Ishikawa (cell line): ENCODE measurements at regions not wholly inside any gene's neighbourhood (a gene's known extent, or its start where the extent isn't known, plus 50 kb on each side); places are given as distances from the start of the nearest gene placed in this dataset.

Experiments
- CEBPB ChIP-seq: IDR thresholded peaks from 2 replicates; pipeline ENCODE4 v1.6.1; 2012
- CREB1 ChIP-seq: IDR thresholded peaks from 2 replicates; pipeline ENCODE4 v1.6.1; 2012; ENCODE audit warnings: low read depth
- EGR1 ChIP-seq: IDR thresholded peaks from 2 replicates; pipeline ENCODE4 v1.6.1; 2012
- EP300 ChIP-seq: IDR thresholded peaks from 2 replicates; pipeline ENCODE4 v1.6.1; 2012; ENCODE audit warnings: borderline replicate concordance
- FOXM1 ChIP-seq: IDR thresholded peaks from 2 replicates; pipeline ENCODE4 v1.6.1; 2012; ENCODE audit warnings: low read depth, borderline replicate concordance
- NFIC ChIP-seq: IDR thresholded peaks from 2 replicates; pipeline ENCODE4 v1.6.1; 2012
- RAD21 ChIP-seq: IDR thresholded peaks from 2 replicates; pipeline ENCODE4 v1.6.1; 2012; ENCODE audit warnings: low read depth
- TAF1 ChIP-seq: IDR thresholded peaks from 2 replicates; pipeline ENCODE4 v1.6.1; 2012; ENCODE audit warnings: low read depth, mild to moderate bottlenecking
- TCF12 ChIP-seq: IDR thresholded peaks from 2 replicates; pipeline ENCODE4 v1.6.1; 2012; ENCODE audit warnings: low read depth
- TEAD4 ChIP-seq: IDR thresholded peaks from 2 replicates; pipeline ENCODE4 v1.6.1; 2012
- YY1 ChIP-seq: IDR thresholded peaks from 2 replicates; pipeline ENCODE4 v1.6.1; 2012; ENCODE audit warnings: low read depth
- ZBTB7A ChIP-seq: IDR thresholded peaks from 2 replicates; pipeline ENCODE4 v1.6.1; 2012; ENCODE audit warnings: low read depth
- TF ChIP-seq, protein P1 (sequence below): IDR thresholded peaks from 2 replicates; pipeline ENCODE4 v1.6.1; 2012; ENCODE audit warnings: low read depth, mild to moderate bottlenecking
- TF ChIP-seq, protein P2 (sequence below): IDR thresholded peaks from 2 replicates; pipeline ENCODE4 v1.6.1; 2012
- TF ChIP-seq, protein P3 (sequence below): IDR thresholded peaks from 2 replicates; pipeline ENCODE4 v1.6.1; 2012

DNA sequence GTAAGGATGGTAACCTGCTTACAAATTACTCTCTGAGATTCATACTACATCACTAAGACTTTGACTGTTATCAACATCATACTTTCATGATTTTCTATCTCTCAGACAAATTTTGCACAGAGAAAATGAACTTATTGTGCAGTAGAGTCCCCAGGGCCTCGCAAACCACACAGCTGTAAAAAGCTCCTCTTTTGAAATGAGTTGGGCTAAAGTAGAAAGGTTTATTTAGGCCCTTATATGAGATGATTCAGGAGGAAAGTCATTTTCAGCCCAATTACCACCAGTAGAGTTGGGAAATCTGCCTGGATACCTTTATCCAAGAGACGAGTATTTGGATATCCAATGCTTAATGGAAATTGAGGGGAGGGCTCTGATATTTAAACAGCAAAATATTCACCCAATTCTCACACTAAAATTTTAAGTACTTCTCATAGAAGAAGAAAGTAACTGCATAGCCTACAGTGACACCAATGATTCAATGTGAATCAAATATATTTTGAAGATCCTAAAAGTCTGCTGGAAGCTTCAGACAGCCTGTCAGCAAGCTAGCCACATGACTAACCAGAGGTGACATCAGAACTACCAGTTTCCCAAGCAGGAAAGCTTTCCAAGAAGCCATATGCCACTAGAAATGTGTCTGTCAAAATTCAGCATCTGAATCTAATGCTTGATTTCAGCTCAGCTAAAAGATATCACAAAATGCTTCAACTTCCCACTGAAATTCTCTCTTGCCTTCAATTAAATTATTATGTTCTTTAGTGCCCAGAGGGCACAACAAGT lies 190.1 kb upstream of the SYT1 start:
- TF ChIP-seq RAD21 (no peak), TCF12 (no peak), EP300 (no peak), CREB1 (no peak), EGR1 (no peak)
- TF ChIP-seq, protein P1, sequence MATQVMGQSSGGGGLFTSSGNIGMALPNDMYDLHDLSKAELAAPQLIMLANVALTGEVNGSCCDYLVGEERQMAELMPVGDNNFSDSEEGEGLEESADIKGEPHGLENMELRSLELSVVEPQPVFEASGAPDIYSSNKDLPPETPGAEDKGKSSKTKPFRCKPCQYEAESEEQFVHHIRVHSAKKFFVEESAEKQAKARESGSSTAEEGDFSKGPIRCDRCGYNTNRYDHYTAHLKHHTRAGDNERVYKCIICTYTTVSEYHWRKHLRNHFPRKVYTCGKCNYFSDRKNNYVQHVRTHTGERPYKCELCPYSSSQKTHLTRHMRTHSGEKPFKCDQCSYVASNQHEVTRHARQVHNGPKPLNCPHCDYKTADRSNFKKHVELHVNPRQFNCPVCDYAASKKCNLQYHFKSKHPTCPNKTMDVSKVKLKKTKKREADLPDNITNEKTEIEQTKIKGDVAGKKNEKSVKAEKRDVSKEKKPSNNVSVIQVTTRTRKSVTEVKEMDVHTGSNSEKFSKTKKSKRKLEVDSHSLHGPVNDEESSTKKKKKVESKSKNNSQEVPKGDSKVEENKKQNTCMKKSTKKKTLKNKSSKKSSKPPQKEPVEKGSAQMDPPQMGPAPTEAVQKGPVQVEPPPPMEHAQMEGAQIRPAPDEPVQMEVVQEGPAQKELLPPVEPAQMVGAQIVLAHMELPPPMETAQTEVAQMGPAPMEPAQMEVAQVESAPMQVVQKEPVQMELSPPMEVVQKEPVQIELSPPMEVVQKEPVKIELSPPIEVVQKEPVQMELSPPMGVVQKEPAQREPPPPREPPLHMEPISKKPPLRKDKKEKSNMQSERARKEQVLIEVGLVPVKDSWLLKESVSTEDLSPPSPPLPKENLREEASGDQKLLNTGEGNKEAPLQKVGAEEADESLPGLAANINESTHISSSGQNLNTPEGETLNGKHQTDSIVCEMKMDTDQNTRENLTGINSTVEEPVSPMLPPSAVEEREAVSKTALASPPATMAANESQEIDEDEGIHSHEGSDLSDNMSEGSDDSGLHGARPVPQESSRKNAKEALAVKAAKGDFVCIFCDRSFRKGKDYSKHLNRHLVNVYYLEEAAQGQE = no peak
- TF ChIP-seq, protein P2, sequence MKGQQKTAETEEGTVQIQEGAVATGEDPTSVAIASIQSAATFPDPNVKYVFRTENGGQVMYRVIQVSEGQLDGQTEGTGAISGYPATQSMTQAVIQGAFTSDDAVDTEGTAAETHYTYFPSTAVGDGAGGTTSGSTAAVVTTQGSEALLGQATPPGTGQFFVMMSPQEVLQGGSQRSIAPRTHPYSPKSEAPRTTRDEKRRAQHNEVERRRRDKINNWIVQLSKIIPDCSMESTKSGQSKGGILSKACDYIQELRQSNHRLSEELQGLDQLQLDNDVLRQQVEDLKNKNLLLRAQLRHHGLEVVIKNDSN = no peak

DNA sequence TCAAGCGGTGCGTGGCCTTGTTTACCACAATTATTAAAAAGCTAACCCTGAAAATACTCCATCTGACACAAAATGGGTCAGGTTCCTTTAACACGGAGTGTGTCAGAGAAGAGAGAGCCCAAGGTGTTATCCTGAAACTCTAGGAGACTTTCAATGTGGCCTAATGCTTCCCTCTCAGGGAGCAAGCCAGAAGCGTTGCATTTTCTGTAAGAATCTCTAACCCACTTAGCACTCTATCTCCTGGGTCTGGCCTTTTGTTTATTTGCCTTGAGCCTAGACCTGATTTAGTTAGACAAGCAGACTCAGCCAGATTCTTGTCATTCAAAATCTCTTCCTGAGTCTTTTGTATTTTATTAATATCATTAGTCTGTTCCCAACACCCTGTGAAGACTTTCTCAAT lies 184.0 kb upstream of the SYT1 start:
- TF ChIP-seq CEBPB (no peak), FOXM1 (no peak), YY1 (no peak), CREB1 (no peak), TAF1 (no peak), EP300 (no peak), NFIC (no peak)
- TF ChIP-seq, protein P2 = no peak
- TF ChIP-seq, protein P3, sequence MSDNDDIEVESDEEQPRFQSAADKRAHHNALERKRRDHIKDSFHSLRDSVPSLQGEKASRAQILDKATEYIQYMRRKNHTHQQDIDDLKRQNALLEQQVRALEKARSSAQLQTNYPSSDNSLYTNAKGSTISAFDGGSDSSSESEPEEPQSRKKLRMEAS = no peak

DNA sequence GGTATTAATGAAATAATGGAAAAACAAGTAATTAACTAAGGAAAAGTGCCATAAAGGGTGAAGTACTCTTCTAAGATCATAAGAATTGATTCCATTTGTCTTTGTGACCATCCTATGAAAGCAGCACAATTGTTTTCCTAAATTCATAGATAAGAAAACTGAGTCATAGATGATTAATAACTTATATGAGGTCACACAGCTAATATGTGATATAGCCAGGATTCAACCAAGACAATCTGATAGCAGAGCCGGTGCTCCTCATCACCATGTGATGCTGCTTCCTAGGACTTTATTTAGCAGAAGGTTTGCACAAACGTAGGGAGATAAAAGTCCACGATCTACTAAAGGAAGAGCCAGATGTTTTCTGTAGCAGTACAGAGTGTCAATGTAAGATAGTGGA lies 181.5 kb upstream of the SYT1 start:
- TF ChIP-seq, protein P3 = no peak
- TF ChIP-seq NFIC = no peak
- no peak for TF ChIP-seq CEBPB
- no peak for TF ChIP-seq YY1
- TF ChIP-seq, protein P1 = no peak
- no peak for TF ChIP-seq EGR1
- no peak for TF ChIP-seq EP300
- TF ChIP-seq RAD21 = no peak
- TF ChIP-seq ZBTB7A = no peak
- no peak for TF ChIP-seq TAF1
- TF ChIP-seq, protein P2 = no peak
- no peak for TF ChIP-seq FOXM1
- no peak for TF ChIP-seq CREB1
- no peak for TF ChIP-seq TCF12

DNA sequence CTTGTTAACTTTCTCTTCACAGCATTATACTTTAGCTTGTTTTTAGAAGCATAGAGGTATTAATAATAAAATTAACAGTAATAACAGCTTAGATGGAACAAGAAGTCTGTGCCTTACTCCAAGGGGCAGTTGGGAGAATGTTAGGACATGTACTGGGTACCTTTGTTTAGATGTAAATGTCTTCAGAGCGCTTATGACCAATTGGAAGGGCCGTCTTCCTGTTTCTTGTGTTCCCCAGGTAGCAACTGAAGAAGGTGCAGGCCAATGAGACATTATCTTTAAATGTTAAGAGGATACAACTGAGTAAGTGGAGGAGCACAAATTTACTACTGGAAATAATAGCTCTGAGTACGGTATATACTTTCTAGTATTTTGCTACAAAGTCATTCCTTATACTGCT lies 180.9 kb upstream of the SYT1 start:
- TF ChIP-seq CEBPB (no peak), FOXM1 (no peak), NFIC (no peak), CREB1 (no peak), TAF1 (no peak)
- TF ChIP-seq, protein P3 = no peak

DNA sequence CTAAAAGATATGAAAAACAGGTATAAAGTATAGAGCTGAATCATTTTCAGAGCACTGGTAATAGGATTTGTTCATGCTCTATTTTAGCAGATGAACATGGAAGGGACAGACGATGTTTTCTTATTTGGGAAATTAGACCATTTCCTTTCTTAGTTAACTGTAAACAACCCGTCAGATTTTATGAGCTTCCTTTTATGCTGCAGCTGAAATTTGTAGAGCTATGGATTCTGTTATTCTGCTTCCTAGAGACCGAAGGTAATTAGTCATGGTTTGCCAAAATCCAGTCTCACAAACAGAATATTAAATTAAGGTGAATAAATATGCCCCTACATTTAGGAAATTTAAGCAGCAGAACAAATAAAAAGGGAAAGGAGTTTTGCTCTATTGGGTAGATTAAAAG lies 180.2 kb upstream of the SYT1 start:
- TF ChIP-seq NFIC (no peak), RAD21 (no peak), YY1 (no peak), EP300 (no peak), CREB1 (no peak), TCF12 (no peak), EGR1 (no peak), TEAD4 (no peak), FOXM1 (no peak), TAF1 (no peak), ZBTB7A (no peak), CEBPB (no peak)
- TF ChIP-seq, protein P2 = no peak
- TF ChIP-seq, protein P1 = no peak
- TF ChIP-seq, protein P3 = no peak
